ENCODE measurements at regions not wholly inside any gene's neighbourhood (a gene's known extent, or its start where the extent isn't known, plus 50 kb on each side); places are given as distances from the start of the nearest gene placed in this dataset.

DNA sequence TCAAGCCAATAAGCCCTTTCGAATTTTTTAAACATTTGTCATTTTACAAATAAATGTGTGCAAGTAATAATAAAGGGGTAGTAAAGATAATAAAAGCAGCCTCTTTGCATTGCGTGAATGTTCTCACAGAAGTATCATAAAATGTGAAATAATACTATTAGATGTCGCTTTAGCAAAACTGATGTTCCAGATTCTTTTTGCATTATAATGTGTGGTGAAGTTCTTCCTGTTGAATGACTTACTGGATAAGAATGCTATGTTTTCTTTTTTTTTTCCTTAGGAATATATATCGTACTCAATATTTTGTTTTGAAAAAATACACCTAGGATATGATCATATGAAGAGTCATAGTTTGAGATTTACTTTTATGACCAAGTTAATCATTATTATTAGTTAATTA, 85.2 kb upstream of the CDH12 start:
- Histone ChIP-seq H3K4me2 (ENCODE audit: insufficient read depth, low read length) (no peak overlapping the region), H3K9me3 (ENCODE audit: insufficient read depth, low read length, severe bottlenecking) (no peaks in the 10 kb centered on the region), H3K4me1 (ENCODE audit: insufficient read depth, low read length) (no peaks in the 10 kb centered on the region), H4K20me1 (ENCODE audit: insufficient read depth, low read length) (no peaks in the 10 kb centered on the region), H3K36me3 (ENCODE audit: insufficient read depth, low read length) (no peaks in the 10 kb centered on the region), H3K79me2 (ENCODE audit: insufficient read depth, low read length) (no peaks in the 10 kb centered on the region), H3K9ac (ENCODE audit: low read depth, low read length) (no peak overlapping the region), H3K27ac (ENCODE audit: low read length) (no peak overlapping the region), H3K4me3 (ENCODE audit: low read depth in 1 of 2, low read length in 2 of 2) (no peak overlapping the region), H3K27me3 (ENCODE audit: insufficient read depth, low read length, poor library complexity) (no peaks in the 10 kb centered on the region), H2AFZ (ENCODE audit: low read depth, low read length) (no peak overlapping the region)
- TF ChIP-seq, protein P1, sequence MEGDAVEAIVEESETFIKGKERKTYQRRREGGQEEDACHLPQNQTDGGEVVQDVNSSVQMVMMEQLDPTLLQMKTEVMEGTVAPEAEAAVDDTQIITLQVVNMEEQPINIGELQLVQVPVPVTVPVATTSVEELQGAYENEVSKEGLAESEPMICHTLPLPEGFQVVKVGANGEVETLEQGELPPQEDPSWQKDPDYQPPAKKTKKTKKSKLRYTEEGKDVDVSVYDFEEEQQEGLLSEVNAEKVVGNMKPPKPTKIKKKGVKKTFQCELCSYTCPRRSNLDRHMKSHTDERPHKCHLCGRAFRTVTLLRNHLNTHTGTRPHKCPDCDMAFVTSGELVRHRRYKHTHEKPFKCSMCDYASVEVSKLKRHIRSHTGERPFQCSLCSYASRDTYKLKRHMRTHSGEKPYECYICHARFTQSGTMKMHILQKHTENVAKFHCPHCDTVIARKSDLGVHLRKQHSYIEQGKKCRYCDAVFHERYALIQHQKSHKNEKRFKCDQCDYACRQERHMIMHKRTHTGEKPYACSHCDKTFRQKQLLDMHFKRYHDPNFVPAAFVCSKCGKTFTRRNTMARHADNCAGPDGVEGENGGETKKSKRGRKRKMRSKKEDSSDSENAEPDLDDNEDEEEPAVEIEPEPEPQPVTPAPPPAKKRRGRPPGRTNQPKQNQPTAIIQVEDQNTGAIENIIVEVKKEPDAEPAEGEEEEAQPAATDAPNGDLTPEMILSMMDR (IDR thresholded peaks at IDR 0.05; ENCODE audit: borderline replicate concordance, extremely low read depth, low read length, poor library complexity, severe bottlenecking), result no peak
- TF ChIP-seq EZH2 (IDR thresholded peaks at IDR 0.05; ENCODE audit: borderline replicate concordance, low read depth, low read length, severe bottlenecking), result no peak
- ATAC-seq (ENCODE audit: insufficient read depth, low read depth), result no peak
- no peak for DNase-seq

DNA sequence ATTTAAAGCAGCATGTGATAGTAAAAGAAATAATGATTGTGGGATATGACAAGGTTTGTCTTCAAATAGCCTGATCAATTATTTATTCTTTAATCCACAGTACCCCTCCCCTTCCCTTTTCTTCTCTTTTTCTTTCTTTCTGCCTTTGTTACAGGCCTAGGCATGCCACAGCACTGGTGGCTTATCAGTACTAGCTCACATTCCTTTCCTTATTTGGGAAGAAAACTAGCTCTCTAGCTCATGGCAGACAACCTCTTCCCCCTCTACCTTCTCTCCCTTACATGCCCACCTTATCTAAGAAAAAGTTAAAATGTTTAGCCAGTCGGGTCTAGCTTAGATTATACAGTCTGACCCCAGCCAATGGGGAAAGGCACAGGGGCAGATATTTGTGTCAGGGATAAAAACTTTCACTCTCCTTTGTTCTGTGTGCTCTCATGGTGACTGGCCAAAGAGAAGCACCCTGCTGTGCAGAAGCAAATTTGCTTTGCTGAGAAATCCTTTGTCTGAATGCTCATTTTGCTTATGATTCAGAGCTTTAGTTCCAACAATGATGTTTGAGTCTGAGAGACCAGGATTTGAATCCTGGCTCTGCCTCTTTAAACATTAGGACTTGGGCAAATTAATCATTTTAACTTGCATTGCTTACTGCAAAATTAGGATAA, 75.8 kb upstream of the CDH12 start:
- no peaks in the 10 kb centered on the region for H4K20me1 ChIP-seq (ENCODE audit: insufficient read depth, low read length)
- H3K4me3 ChIP-seq (ENCODE audit: low read depth in 1 of 2, low read length in 2 of 2), result no peak overlapping the region
- ATAC-seq (ENCODE audit: insufficient read depth, low read depth), result no peak
- no peaks in the 10 kb centered on the region for H3K4me1 ChIP-seq (ENCODE audit: insufficient read depth, low read length)
- no peaks in the 10 kb centered on the region for H3K27me3 ChIP-seq (ENCODE audit: insufficient read depth, low read length, poor library complexity)
- no peak overlapping the region for H3K27ac ChIP-seq (ENCODE audit: low read length)
- H3K9ac ChIP-seq (ENCODE audit: low read depth, low read length), result no peak overlapping the region
- TF ChIP-seq EZH2 (IDR thresholded peaks at IDR 0.05; ENCODE audit: borderline replicate concordance, low read depth, low read length, severe bottlenecking), result no peak
- TF ChIP-seq, protein P1 (IDR thresholded peaks at IDR 0.05; ENCODE audit: borderline replicate concordance, extremely low read depth, low read length, poor library complexity, severe bottlenecking), result no peak
- H3K9me3 ChIP-seq (ENCODE audit: insufficient read depth, low read length, severe bottlenecking), result no peaks in the 10 kb centered on the region
- H3K79me2 ChIP-seq (ENCODE audit: insufficient read depth, low read length), result no peaks in the 10 kb centered on the region
- no peak for DNase-seq
- no peaks in the 10 kb centered on the region for H3K36me3 ChIP-seq (ENCODE audit: insufficient read depth, low read length)
- no peak overlapping the region for H2AFZ ChIP-seq (ENCODE audit: low read depth, low read length)
- no peak overlapping the region for H3K4me2 ChIP-seq (ENCODE audit: insufficient read depth, low read length)

DNA sequence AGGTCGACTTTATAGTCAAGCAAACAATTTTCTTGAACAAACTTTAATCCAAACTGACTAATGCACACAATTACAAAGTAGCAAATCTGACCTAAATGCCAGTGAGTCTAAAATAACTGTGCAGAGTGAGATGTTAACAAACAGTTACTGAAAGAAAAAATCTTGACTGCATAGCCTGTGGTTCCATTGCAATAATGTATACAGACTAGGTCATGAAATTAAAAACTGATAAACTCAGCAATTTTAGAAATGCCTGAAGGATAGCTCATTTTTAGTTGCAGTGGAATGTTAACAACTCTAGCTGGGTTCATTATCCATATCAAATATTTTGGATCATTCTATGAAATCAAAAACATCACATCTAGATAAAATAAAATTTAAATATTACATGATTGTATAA, 73.4 kb upstream of the CDH12 start:
- DNase-seq, result no peak
- Histone ChIP-seq H3K9ac (ENCODE audit: low read depth, low read length) (no peak overlapping the region), H3K9me3 (ENCODE audit: insufficient read depth, low read length, severe bottlenecking) (no peaks in the 10 kb centered on the region), H3K36me3 (ENCODE audit: insufficient read depth, low read length) (no peaks in the 10 kb centered on the region), H3K79me2 (ENCODE audit: insufficient read depth, low read length) (no peaks in the 10 kb centered on the region), H3K27me3 (ENCODE audit: insufficient read depth, low read length, poor library complexity) (no peaks in the 10 kb centered on the region), H2AFZ (ENCODE audit: low read depth, low read length) (no peak overlapping the region), H3K4me3 (ENCODE audit: low read depth in 1 of 2, low read length in 2 of 2) (no peak overlapping the region), H4K20me1 (ENCODE audit: insufficient read depth, low read length) (no peaks in the 10 kb centered on the region), H3K27ac (ENCODE audit: low read length) (no peak overlapping the region), H3K4me1 (ENCODE audit: insufficient read depth, low read length) (no peaks in the 10 kb centered on the region), H3K4me2 (ENCODE audit: insufficient read depth, low read length) (no peak overlapping the region)
- ATAC-seq (ENCODE audit: insufficient read depth, low read depth), result no peak
- no peak for TF ChIP-seq EZH2 (IDR thresholded peaks at IDR 0.05; ENCODE audit: borderline replicate concordance, low read depth, low read length, severe bottlenecking)
- TF ChIP-seq, protein P1 (IDR thresholded peaks at IDR 0.05; ENCODE audit: borderline replicate concordance, extremely low read depth, low read length, poor library complexity, severe bottlenecking), result no peak

All from DND-41 (cell line).